SK-N-SH treated with all-trans-retinoic acid at 6 μM for 48 hours (cell line): ENCODE measurements at regions not wholly inside any gene's neighbourhood (a gene's known extent, or its start where the extent isn't known, plus 50 kb on each side); places are given as distances from the start of the nearest gene placed in this dataset.
"Not testable (repeated sequence)": the region's sequence is repeated elsewhere in the genome, so short reads cannot be mapped to it uniquely, and the experiment has no call there.

Source experiments
- CSDC2 ChIP-seq: fragments of 250-450 bp; sonication (Bioruptor Pico); IDR thresholded peaks from 2 replicates; pipeline ENCODE4 v1.5.0; 2020; ENCODE audit warnings: mild to moderate bottlenecking, moderate library complexity
- ISL1 ChIP-seq: fragments of 250-450 bp; sonication (Bioruptor Pico); IDR thresholded peaks from 2 replicates; pipeline ENCODE4 v2.1.2; 2022; ENCODE audit warnings: mild to moderate bottlenecking, moderate library complexity
- OSR1 ChIP-seq: fragments of 250-450 bp; sonication (Bioruptor Pico); IDR thresholded peaks from 2 replicates; pipeline ENCODE4 v1.8.0; 2022; ENCODE audit warnings: moderate library complexity, mild to moderate bottlenecking, inconsistent platforms
- PPARA ChIP-seq: fragments of 250-450 bp; sonication (Bioruptor Pico); IDR thresholded peaks from 2 replicates; pipeline ENCODE4 v1.5.0; 2020; ENCODE audit warnings: mild to moderate bottlenecking, borderline replicate concordance
- SNAI2 ChIP-seq: fragments of 250-450 bp; sonication (Bioruptor Pico); IDR thresholded peaks from 2 replicates; pipeline ENCODE4 v1.5.0; 2020; ENCODE audit warnings: mild to moderate bottlenecking, moderate library complexity
- TOX ChIP-seq: fragments of 250-450 bp; sonication (Bioruptor Pico); IDR thresholded peaks from 2 replicates; pipeline ENCODE4 v1.8.0; 2021; ENCODE audit warnings: mild to moderate bottlenecking, moderate library complexity, borderline replicate concordance
- TSHZ2 ChIP-seq: fragments of 250-450 bp; sonication (Bioruptor Pico); IDR thresholded peaks from 2 replicates; pipeline ENCODE4 v1.5.0; 2020; ENCODE audit warnings: mild to moderate bottlenecking, moderate library complexity
- ZFP3 ChIP-seq: fragments of 250-450 bp; sonication (Bioruptor Pico); IDR thresholded peaks from 2 replicates; pipeline ENCODE4 v1.5.0; 2020; ENCODE audit warnings: mild to moderate bottlenecking, moderate library complexity
- ZFP30 ChIP-seq: fragments of 450-650 bp; formaldehyde crosslinking; IDR thresholded peaks from 2 replicates; pipeline ENCODE4 v1.5.0; 2022; ENCODE audit warnings: mild to moderate bottlenecking, moderate library complexity
- ZNF565 ChIP-seq: fragments of 450-650 bp; formaldehyde crosslinking; conservative IDR thresholded peaks from 2 replicates; pipeline ENCODE4 v1.5.0; 2020; ENCODE audit warnings: low read depth, mild to moderate bottlenecking, moderate library complexity

- not testable (repeated sequence) for TF ChIP-seq SNAI2 (CRISPR knock-in tag); CSDC2 (CRISPR knock-in tag); ISL1; ZFP3 (CRISPR knock-in tag); ZNF565; OSR1; ZFP30 (CRISPR knock-in tag); PPARA (CRISPR knock-in tag); TOX; TSHZ2 (CRISPR knock-in tag)
These were observed 200.5 kb upstream of the SLC16A7 start for GRCh38 chr12:59395310-59395709.
